ENCODE measurements at regions not wholly inside any gene's neighbourhood (a gene's known extent, or its start where the extent isn't known, plus 50 kb on each side); places are given as distances from the start of the nearest gene placed in this dataset.

DNA sequence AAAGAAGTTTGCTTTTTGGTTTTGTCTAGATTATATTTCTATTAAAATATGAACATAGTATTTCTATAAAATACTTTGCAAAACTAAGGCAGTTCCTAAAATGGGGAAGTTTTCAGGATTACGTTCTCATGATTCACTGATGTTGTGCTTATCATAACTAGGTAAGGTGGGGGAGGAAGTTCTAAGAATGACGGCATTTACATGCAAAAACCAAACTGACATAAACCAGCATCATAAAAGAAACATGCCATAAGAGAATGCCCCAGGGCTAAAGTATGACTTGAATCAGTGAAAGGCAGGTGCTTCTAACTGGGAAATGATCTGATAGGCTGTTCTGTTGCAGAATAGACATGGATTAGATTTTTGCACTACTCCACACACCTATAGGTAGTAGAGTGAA is 204.7 kb upstream of the JADE1 start:
- TF ChIP-seq EZH2phosphoT487 (IDR thresholded peaks at IDR 0.05; ENCODE audit: insufficient read depth, low read depth) = no peak
- TF ChIP-seq EZH2 (IDR thresholded peaks at IDR 0.05; ENCODE audit: insufficient read depth, poor library complexity, severe bottlenecking) = no peak

All from GM23248 (cell line).